Skeletal muscle tissue (tissue), 3 donors: ENCODE measurements at regions not wholly inside any gene's neighbourhood (a gene's known extent, or its start where the extent isn't known, plus 50 kb on each side); places are given as distances from the start of the nearest gene placed in this dataset.

ENCODE experiments used
- H3K27ac ChIP-seq: one replicate; pipeline ENCODE4 v1.7.0; 2013; ENCODE audit warnings: mild to moderate bottlenecking, low read depth, low read length, inconsistent platforms
- H3K27me3 ChIP-seq, 3 donors: one replicate each; pipeline ENCODE4 v1.7.0; 2013; ENCODE audit warnings: low read length in 3 of 3; ENCODE audit not compliant: control insufficient read depth in 3 of 3, insufficient read depth in 3 of 3
- H3K36me3 ChIP-seq, 3 donors: one replicate each; pipeline ENCODE4 v1.7.0; 2013; ENCODE audit warnings: low read length in 3 of 3; ENCODE audit not compliant: control insufficient read depth in 3 of 3, insufficient read depth in 3 of 3
- H3K4me1 ChIP-seq, 3 donors: one replicate each; pipeline ENCODE4 v1.7.0; 2013; ENCODE audit warnings: low read length in 3 of 3, mild to moderate bottlenecking in 3 of 3; ENCODE audit not compliant: control insufficient read depth in 3 of 3, insufficient read depth in 3 of 3
- H3K4me3 ChIP-seq, 3 donors: one replicate each; pipeline ENCODE4 v1.7.0; 2013; ENCODE audit warnings: low read length in 3 of 3
- H3K9ac ChIP-seq, 3 donors: one replicate each; pipeline ENCODE4 v1.7.0; 2013; ENCODE audit warnings: low read length in 3 of 3, mild to moderate bottlenecking in 3 of 3, moderate library complexity in 2 of 3, low read depth in 1 of 3
- H3K9me3 ChIP-seq, 3 donors: one replicate each; pipeline ENCODE4 v1.7.0; 2013; ENCODE audit warnings: low read length in 3 of 3; ENCODE audit not compliant: control insufficient read depth in 3 of 3
- donor health status: Osteomylitis.

GRCh38 chr11:37353192-37353591 lies 755.2 kb upstream of the RAG2 start:
- Histone ChIP-seq H3K27me3 (no peaks in the 10 kb centered on the region), H3K9me3 (no peaks in the 10 kb centered on the region), H3K4me3 (no peak overlapping the region), H3K27ac (no peak overlapping the region), H3K9ac (no peak overlapping the region), H3K4me1 (no peaks in the 10 kb centered on the region), H3K36me3 (no peaks in the 10 kb centered on the region)

GRCh38 chr11:37352485-37352884 lies 754.4 kb upstream of the RAG2 start:
- no peak overlapping the region for H3K4me3 ChIP-seq
- H3K9me3 ChIP-seq, result no peaks in the 10 kb centered on the region
- no peaks in the 10 kb centered on the region for H3K36me3 ChIP-seq
- no peak overlapping the region for H3K27ac ChIP-seq
- H3K9ac ChIP-seq, result no peak overlapping the region
- no peaks in the 10 kb centered on the region for H3K27me3 ChIP-seq
- no peaks in the 10 kb centered on the region for H3K4me1 ChIP-seq

DNA sequence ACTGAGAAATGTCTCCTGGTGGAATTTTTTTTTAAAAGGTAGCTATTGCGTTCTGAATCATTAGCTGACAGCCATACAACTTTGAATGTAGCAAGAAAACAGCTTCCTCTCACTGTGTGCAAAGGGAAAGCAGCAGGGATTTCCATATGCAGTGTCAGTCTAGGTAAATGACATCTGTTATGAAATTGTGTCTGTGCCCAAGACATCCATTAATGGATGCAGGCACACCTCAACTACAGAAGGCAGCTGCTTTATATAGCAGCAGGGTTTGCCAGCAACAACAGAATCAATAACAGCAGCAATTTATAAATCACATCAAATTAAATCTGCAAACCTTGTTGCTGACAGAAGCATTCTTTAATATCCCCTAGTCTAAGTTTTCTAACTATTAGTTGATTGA lies 745.3 kb upstream of the RAG2 start:
- no peaks in the 10 kb centered on the region for H3K4me1 ChIP-seq
- H3K9me3 ChIP-seq, result no peaks in the 10 kb centered on the region
- H3K4me3 ChIP-seq, result no peak overlapping the region
- H3K9ac ChIP-seq, result no peak overlapping the region
- no peaks in the 10 kb centered on the region for H3K27me3 ChIP-seq
- H3K27ac ChIP-seq, result no peak overlapping the region
- no peaks in the 10 kb centered on the region for H3K36me3 ChIP-seq

- no peaks in the 10 kb centered on the region for H3K4me1 ChIP-seq
- no peak overlapping the region for H3K4me3 ChIP-seq
- H3K27me3 ChIP-seq, result no peaks in the 10 kb centered on the region
- H3K27ac ChIP-seq, result no peak overlapping the region
- H3K36me3 ChIP-seq, result no peaks in the 10 kb centered on the region
- no peaks in the 10 kb centered on the region for H3K9me3 ChIP-seq
- no peak overlapping the region for H3K9ac ChIP-seq
Measured at GRCh38 chr11:37336401-37336800, 738.4 kb upstream of the RAG2 start.

DNA sequence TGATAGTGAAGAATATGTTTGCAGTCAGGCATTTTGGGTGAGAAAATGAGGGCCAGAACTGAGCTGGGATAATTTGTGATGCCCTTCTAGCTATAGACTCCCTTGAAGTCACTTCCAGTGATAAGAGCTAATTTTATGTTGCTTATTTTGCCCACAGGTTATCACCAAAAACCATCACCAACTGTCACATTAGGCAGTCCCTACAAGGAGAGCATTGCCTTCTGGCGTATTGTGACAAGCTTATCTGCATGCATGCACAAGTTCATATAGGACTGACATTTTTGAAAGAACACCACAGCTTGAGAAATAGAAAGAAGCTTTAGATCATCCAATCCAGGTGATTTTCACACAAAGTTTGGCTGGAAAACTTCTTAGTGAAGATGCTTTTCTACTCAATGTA lies 735.3 kb upstream of the RAG2 start:
- Histone ChIP-seq H3K4me3 (no peak overlapping the region), H3K36me3 (no peaks in the 10 kb centered on the region), H3K27ac (no peak overlapping the region), H3K27me3 (no peaks in the 10 kb centered on the region), H3K9ac (no peak overlapping the region), H3K9me3 (no peaks in the 10 kb centered on the region), H3K4me1 (no peaks in the 10 kb centered on the region)

DNA sequence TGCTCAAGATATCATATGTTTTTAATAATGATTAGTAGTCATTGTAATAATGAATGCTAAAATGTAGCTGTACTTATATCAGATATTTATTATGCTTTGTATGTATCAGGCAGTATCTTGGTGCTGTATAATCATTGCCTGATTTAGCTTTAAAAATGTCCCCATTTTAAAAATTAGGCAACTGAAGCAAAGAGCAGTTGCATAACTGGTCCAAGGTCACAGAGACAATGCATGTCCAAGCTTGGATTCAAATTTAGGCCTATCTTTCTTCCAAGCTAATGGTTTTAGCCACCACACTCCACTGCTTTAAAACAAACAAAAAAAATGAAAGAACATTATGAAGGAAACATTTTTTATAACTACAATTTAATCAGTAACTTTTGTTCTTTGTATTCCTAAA lies 725.8 kb upstream of the RAG2 start:
- no peak overlapping the region for H3K9ac ChIP-seq
- no peak overlapping the region for H3K27ac ChIP-seq
- H3K4me3 ChIP-seq, result no peak overlapping the region
- H3K27me3 ChIP-seq, result no peaks in the 10 kb centered on the region
- H3K4me1 ChIP-seq, result no peaks in the 10 kb centered on the region
- no peaks in the 10 kb centered on the region for H3K9me3 ChIP-seq
- H3K36me3 ChIP-seq, result no peaks in the 10 kb centered on the region

DNA sequence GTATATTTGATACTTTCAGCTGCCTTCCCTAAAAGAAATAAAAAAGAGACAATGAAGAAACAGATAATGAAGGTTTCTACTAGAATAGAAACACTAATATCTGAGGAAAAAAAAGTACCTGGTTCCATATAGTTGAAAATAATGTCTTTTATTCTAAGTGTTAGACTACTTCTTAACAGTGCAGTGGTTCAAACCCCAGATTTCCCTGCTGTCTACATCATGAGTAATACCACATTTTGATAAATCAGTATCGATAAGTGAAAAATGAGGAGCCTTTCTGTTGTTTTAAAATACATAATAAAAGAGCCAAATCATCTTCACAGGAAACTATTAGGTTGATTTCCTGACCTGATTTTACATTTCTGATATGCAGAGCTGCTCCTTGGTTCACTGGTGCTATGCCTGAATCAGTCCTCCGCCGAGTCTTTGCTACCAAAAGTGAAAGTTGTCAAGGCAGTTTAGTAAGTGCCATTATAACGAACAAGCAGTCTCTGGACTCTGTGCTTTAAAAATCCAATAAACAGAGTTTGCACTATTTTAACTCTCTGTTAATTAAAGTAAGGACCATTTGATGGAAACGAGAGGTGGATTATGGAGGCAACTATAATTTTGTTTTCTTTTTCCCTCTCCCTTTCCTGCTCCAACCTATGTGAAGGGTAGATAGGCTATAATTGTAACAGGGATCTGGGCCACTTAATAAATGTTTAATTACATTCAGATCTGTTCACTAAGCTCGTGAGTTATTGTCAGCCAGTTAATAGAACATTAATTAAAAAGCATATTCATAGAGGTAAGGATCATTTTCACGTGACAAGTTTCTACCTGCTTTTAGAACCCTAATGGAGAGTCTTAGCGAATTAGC lies 724.5 kb upstream of the RAG2 start:
- Histone ChIP-seq H3K9me3 (no peaks in the 10 kb centered on the region), H3K4me1 (no peaks in the 10 kb centered on the region), H3K36me3 (no peaks in the 10 kb centered on the region), H3K27me3 (no peaks in the 10 kb centered on the region), H3K9ac (no peak overlapping the region), H3K27ac (no peak overlapping the region), H3K4me3 (no peak overlapping the region)

DNA sequence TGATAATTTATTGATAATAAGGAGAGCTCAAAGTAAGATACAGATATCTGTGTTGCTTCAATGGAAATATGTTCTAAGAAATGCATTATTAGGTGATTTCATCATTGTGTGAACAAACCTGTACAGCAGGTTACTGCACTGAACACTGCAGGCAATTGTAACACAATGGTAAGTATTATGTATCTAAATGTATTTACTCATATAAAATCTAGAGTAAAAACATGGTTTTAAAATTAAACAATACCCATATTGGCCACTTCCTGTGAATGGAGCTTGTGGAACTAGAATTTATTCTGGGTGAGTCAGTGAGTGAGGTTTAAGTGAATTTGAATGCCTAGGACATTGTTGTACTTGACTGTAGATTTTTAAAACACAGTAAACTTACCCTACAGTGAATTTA lies 722.9 kb upstream of the RAG2 start:
- Histone ChIP-seq H3K27ac (no peak overlapping the region), H3K9me3 (no peaks in the 10 kb centered on the region)

GRCh38 chr11:37317803-37318202 lies 719.8 kb upstream of the RAG2 start:
- no peak overlapping the region for H3K9ac ChIP-seq
- H3K4me3 ChIP-seq, result no peak overlapping the region
- H3K9me3 ChIP-seq, result no peaks in the 10 kb centered on the region
- H3K4me1 ChIP-seq, result no peaks in the 10 kb centered on the region
- H3K27me3 ChIP-seq, result no peaks in the 10 kb centered on the region
- H3K27ac ChIP-seq, result no peak overlapping the region
- no peaks in the 10 kb centered on the region for H3K36me3 ChIP-seq

More for the DNA sequence above, 722.9 kb upstream of the RAG2 start:
- Histone ChIP-seq H3K9ac (no peak overlapping the region), H3K36me3 (no peaks in the 10 kb centered on the region), H3K4me3 (no peak overlapping the region), H3K27me3 (no peaks in the 10 kb centered on the region), H3K4me1 (no peaks in the 10 kb centered on the region)

DNA sequence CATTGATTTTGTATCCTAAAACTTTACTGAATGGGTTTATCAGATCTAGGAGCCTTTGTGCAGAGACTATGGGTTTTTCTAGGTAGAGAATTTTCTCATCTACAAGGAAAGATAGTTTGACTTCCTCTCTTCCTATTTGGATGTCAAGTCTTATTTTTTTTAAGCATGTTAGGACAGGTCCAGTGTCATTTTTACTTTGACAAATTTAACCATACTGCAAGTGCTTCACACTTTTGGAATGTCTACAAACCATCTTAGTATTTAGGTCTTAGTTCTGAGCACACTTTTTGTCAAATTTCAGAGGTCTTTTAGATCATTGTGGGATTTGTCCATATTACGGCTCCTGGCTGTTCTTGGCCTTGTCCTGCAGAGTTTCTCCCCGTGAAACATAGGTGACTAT lies 715.2 kb upstream of the RAG2 start:
- H3K4me1 ChIP-seq, result no peaks in the 10 kb centered on the region
- H3K36me3 ChIP-seq, result no peaks in the 10 kb centered on the region
- no peak overlapping the region for H3K27ac ChIP-seq
- no peak overlapping the region for H3K9ac ChIP-seq
- no peak overlapping the region for H3K4me3 ChIP-seq
- peaks cover 0 to 1% (median 0%) of the 10 kb centered on the region in 3 donors for H3K9me3 ChIP-seq
- no peaks in the 10 kb centered on the region for H3K27me3 ChIP-seq
